ENCODE measurements at regions not wholly inside any gene's neighbourhood (a gene's known extent, or its start where the extent isn't known, plus 50 kb on each side); places are given as distances from the start of the nearest gene placed in this dataset.

GRCh38 chr11:134890446-134890845 lies 478.4 kb upstream of the B3GAT1 start:
- no peaks in the 10 kb centered on the region for H3K36me3 Mint-ChIP-seq (ENCODE audit: low read depth)
- peaks cover 15% of the 10 kb centered on the region for H3K27me3 Mint-ChIP-seq (ENCODE audit: low read depth)
- TF ChIP-seq CTCF (IDR thresholded peaks at IDR 0.05) = no peak
- DNase-seq (ENCODE audit: low spot score) = no peak
- no peak overlapping the region for H3K4me3 Mint-ChIP-seq (ENCODE audit: unreplicated experiment)
- H3K27ac Mint-ChIP-seq (ENCODE audit: unreplicated experiment) = no peak overlapping the region
- H3K9me3 Mint-ChIP-seq (ENCODE audit: low read depth) = no peaks in the 10 kb centered on the region
- H3K4me1 Mint-ChIP-seq (ENCODE audit: low read depth) = no peaks in the 10 kb centered on the region

GRCh38 chr11:134889832-134890231 lies 477.8 kb upstream of the B3GAT1 start:
- Mint-ChIP-seq H3K4me3 (ENCODE audit: unreplicated experiment) (no peak overlapping the region), H3K27me3 (ENCODE audit: low read depth) (peaks cover 11% of the 10 kb centered on the region), H3K9me3 (ENCODE audit: low read depth) (no peaks in the 10 kb centered on the region), H3K27ac (ENCODE audit: unreplicated experiment) (no peak overlapping the region), H3K36me3 (ENCODE audit: low read depth) (no peaks in the 10 kb centered on the region), H3K4me1 (ENCODE audit: low read depth) (no peaks in the 10 kb centered on the region)
- no peak for DNase-seq (ENCODE audit: low spot score)
- TF ChIP-seq CTCF (IDR thresholded peaks at IDR 0.05) = no peak

- Mint-ChIP-seq H3K36me3 (ENCODE audit: low read depth) (no peaks in the 10 kb centered on the region), H3K9me3 (ENCODE audit: low read depth) (no peaks in the 10 kb centered on the region), H3K4me1 (ENCODE audit: low read depth) (no peaks in the 10 kb centered on the region), H3K4me3 (ENCODE audit: unreplicated experiment) (no peak overlapping the region), H3K27me3 (ENCODE audit: low read depth) (peaks cover 15% of the 10 kb centered on the region), H3K27ac (ENCODE audit: unreplicated experiment) (no peak overlapping the region)
- DNase-seq (ENCODE audit: low spot score) = no peak
- no peak for TF ChIP-seq CTCF (IDR thresholded peaks at IDR 0.05)
These were observed 476.8 kb upstream of the B3GAT1 start for GRCh38 chr11:134888821-134889220.

- peaks cover 22% of the 10 kb centered on the region for H3K27me3 Mint-ChIP-seq (ENCODE audit: low read depth)
- H3K9me3 Mint-ChIP-seq (ENCODE audit: low read depth) = no peaks in the 10 kb centered on the region
- H3K4me1 Mint-ChIP-seq (ENCODE audit: low read depth) = no peaks in the 10 kb centered on the region
- no peak for TF ChIP-seq CTCF (IDR thresholded peaks at IDR 0.05)
- H3K27ac Mint-ChIP-seq (ENCODE audit: unreplicated experiment) = no peak overlapping the region
- DNase-seq (ENCODE audit: low spot score) = no peak
- H3K36me3 Mint-ChIP-seq (ENCODE audit: low read depth) = no peaks in the 10 kb centered on the region
- H3K4me3 Mint-ChIP-seq (ENCODE audit: unreplicated experiment) = no peak overlapping the region
These were observed 475.9 kb upstream of the B3GAT1 start for GRCh38 chr11:134887896-134888295.

GRCh38 chr11:134883484-134883883 lies 471.4 kb upstream of the B3GAT1 start:
- Mint-ChIP-seq H3K9me3 (ENCODE audit: low read depth) (no peaks in the 10 kb centered on the region), H3K4me1 (ENCODE audit: low read depth) (no peaks in the 10 kb centered on the region), H3K27me3 (ENCODE audit: low read depth) (peaks cover 34% of the 10 kb centered on the region), H3K4me3 (ENCODE audit: unreplicated experiment) (no peak overlapping the region), H3K36me3 (ENCODE audit: low read depth) (no peaks in the 10 kb centered on the region), H3K27ac (ENCODE audit: unreplicated experiment) (no peak overlapping the region)
- no peak for TF ChIP-seq CTCF (IDR thresholded peaks at IDR 0.05)
- DNase-seq (ENCODE audit: low spot score) = no peak

Data from chondrocyte (in vitro differentiated cells).